GM23248 (cell line): ENCODE measurements at regions not wholly inside any gene's neighbourhood (a gene's known extent, or its start where the extent isn't known, plus 50 kb on each side); places are given as distances from the start of the nearest gene placed in this dataset.
A peak's percentile ranks its signal among the peaks of the same experiment; 100 is the strongest.

ENCODE experiments used
- DNase-seq: peaks from one replicate; pipeline ENCODE4 v3.0.0-alpha.2; 2015
- H2AFZ ChIP-seq: fragments of 200-600 bp; sonication (generic); 2 replicates; pipeline ENCODE4 v1.6.1; 2016; ENCODE audit warnings: antibody characterized with exemption
- H3F3A ChIP-seq: fragments of 200-600 bp; sonication (generic); 2 replicates; pipeline ENCODE4 v1.6.1; 2016; ENCODE audit warnings: mild to moderate bottlenecking, antibody characterized with exemption, mixed run types; ENCODE audit not compliant: insufficient read depth
- H3K27ac ChIP-seq: fragments of 200-600 bp; sonication (generic); 2 replicates; pipeline ENCODE4 v1.5.1; 2016; ENCODE audit warnings: mild to moderate bottlenecking
- H3K27me3 ChIP-seq: fragments of 200-600 bp; sonication (generic); replicated peaks from 2 replicates; pipeline ENCODE4 v1.6.1; 2016; ENCODE audit warnings: mild to moderate bottlenecking; ENCODE audit not compliant: insufficient read depth
- H3K36me3 ChIP-seq: fragments of 200-600 bp; sonication (generic); 2 replicates; pipeline ENCODE4 v1.6.1; 2016; ENCODE audit warnings: low read depth, mild to moderate bottlenecking
- H3K4me1 ChIP-seq: fragments of 200-600 bp; sonication (generic); 2 replicates; pipeline ENCODE4 v1.6.1; 2016; ENCODE audit warnings: mild to moderate bottlenecking; ENCODE audit not compliant: insufficient read depth
- H3K4me2 ChIP-seq: fragments of 200-600 bp; sonication (generic); one replicate; pipeline ENCODE4 v1.6.1; 2016; ENCODE audit warnings: mild to moderate bottlenecking; ENCODE audit not compliant: unreplicated experiment
- H3K4me3 ChIP-seq: fragments of 200-600 bp; sonication (generic); 2 replicates; pipeline ENCODE4 v1.5.1; 2016; ENCODE audit warnings: mild to moderate bottlenecking
- H3K79me2 ChIP-seq: fragments of 200-600 bp; sonication (generic); 2 replicates; pipeline ENCODE4 v1.6.1; 2016; ENCODE audit warnings: mild to moderate bottlenecking; ENCODE audit not compliant: insufficient read depth
- H3K9ac ChIP-seq: fragments of 200-600 bp; sonication (generic); 2 replicates; pipeline ENCODE4 v1.6.1; 2016; ENCODE audit warnings: mild to moderate bottlenecking
- H3K9me2 ChIP-seq: fragments of 200-600 bp; sonication (generic); 2 replicates; pipeline ENCODE4 v1.6.1; 2016; ENCODE audit warnings: mixed run types, mild to moderate bottlenecking, moderate library complexity; ENCODE audit not compliant: insufficient read depth
- H3K9me3 ChIP-seq: fragments of 200-600 bp; sonication (generic); one replicate; pipeline ENCODE4 v1.6.1; 2017; ENCODE audit warnings: low read depth
- H4K20me1 ChIP-seq: fragments of 200-600 bp; sonication (generic); 2 replicates; pipeline ENCODE4 v1.6.0; 2016; ENCODE audit not compliant: insufficient read depth
- EZH2 ChIP-seq: fragments of 200-600 bp; sonication (generic); IDR thresholded peaks from 2 replicates; pipeline ENCODE4 v1.6.1; 2018; ENCODE audit warnings: antibody characterized with exemption, mild to moderate bottlenecking; ENCODE audit not compliant: insufficient read depth, poor library complexity, severe bottlenecking
- EZH2phosphoT487 ChIP-seq: fragments of 200-600 bp; sonication (generic); IDR thresholded peaks from 2 replicates; pipeline ENCODE4 v1.6.1; 2018; ENCODE audit warnings: antibody characterized with exemption, moderate library complexity, mild to moderate bottlenecking, low read depth; ENCODE audit not compliant: insufficient read depth
- WGBS, 2 experiments: methylation state at CpG; one replicate each; pipeline ENCODE4 v1.1.6; 2015 to 2017; ENCODE audit warnings: low lambda C conversion rate in 2 of 2, low coverage in 1 of 2; ENCODE audit errors: missing lambda C conversion rate in 2 of 2; 5-methylcytosine and 5-hydroxymethylcytosine counted together
- in situ Hi-C: fragments of 300-500 bp; cut with MboI; formaldehyde crosslinking; loops from 2 replicates; pipeline ENCODE4 v1.15.0; 2020

DNA sequence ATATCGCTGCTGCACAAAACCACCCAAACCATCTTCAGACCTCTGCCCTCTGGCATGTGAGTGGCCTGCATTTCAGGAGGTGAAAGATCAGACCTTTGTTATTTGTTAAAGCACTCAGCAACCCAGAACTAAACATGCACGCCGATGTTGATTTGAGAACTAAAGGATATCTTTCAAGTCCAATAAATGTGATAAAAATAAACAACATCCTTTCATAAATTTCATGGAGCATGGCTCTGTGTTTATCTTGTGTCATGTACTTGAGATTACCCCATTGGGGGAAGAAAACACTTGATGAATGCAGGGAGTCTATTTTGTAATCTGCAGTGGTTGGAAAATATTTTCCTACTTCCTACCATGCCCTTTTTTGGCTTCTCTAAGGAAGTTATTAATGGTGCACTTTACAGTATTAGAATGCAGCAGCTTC, 70.8 kb upstream of the GATA6 start:
- H3K27ac ChIP-seq = no peak overlapping the region
- peak; percentile 15 for DNase-seq
- in situ Hi-C loops = no loop called here
- no peaks in the 10 kb centered on the region for H4K20me1 ChIP-seq
- H2AFZ ChIP-seq = no peak overlapping the region
- no peaks in the 10 kb centered on the region for H3K79me2 ChIP-seq
- no peak for TF ChIP-seq EZH2
- TF ChIP-seq EZH2phosphoT487 = no peak
- H3K9ac ChIP-seq = no peak overlapping the region
- no peaks in the 10 kb centered on the region for H3K4me1 ChIP-seq
- no peaks in the 10 kb centered on the region for H3K9me3 ChIP-seq
- H3K4me3 ChIP-seq = no peak overlapping the region
- H3K27me3 ChIP-seq = peaks cover 78% of the 10 kb centered on the region
- no peak overlapping the region for H3K4me2 ChIP-seq
- no peaks in the 10 kb centered on the region for H3K9me2 ChIP-seq
- no peaks in the 10 kb centered on the region for H3K36me3 ChIP-seq
- WGBS, 2 experiments = 45 to 46% methylated on average over 3 of the region's 3 CpGs
- H3F3A ChIP-seq = no peaks in the 10 kb centered on the region

GRCh38 chr18:22099925-22100324, 69.5 kb upstream of the GATA6 start:
- no peak for TF ChIP-seq EZH2

DNA sequence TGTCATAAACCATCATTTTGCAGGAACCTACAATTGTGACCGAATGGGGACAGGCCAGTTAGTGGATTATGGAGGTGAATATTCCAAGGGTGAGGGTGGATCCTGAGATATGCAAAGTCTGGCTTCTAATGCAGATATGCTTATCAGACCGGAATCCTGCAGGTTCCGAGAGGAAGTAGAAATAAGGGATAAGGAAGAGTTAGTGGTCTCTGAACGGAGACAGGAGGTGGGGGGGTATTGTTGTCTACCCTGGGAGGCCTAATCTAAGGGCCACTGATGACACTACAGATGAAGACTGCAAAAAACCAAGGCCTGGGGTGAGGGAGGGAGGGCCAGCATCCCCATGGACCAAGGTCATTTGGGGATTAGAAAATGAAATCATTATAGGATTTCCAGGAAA, 67.7 kb upstream of the GATA6 start:
- in situ Hi-C loops = no loop called here
- Histone ChIP-seq H3K9ac (no peak overlapping the region), H2AFZ (no peak overlapping the region), H3K9me3 (no peaks in the 10 kb centered on the region), H3K4me2 (no peak overlapping the region), H3K36me3 (no peaks in the 10 kb centered on the region), H3K27me3 (peaks cover 58% of the 10 kb centered on the region), H3K4me1 (no peaks in the 10 kb centered on the region), H4K20me1 (no peaks in the 10 kb centered on the region), H3F3A (no peaks in the 10 kb centered on the region), H3K9me2 (no peaks in the 10 kb centered on the region), H3K79me2 (no peaks in the 10 kb centered on the region), H3K27ac (no peak overlapping the region), H3K4me3 (no peak overlapping the region)
- WGBS, 2 experiments = 36 to 51% methylated on average over 4 of the region's 4 CpGs
- no peak for TF ChIP-seq EZH2phosphoT487
- TF ChIP-seq EZH2 = no peak
- DNase-seq = no peak

More at GRCh38 chr18:22099925-22100324, 69.5 kb upstream of the GATA6 start:
- no peaks in the 10 kb centered on the region for H3K9me3 ChIP-seq
- DNase-seq = no peak
- H3K36me3 ChIP-seq = no peaks in the 10 kb centered on the region
- peaks cover 69% of the 10 kb centered on the region for H3K27me3 ChIP-seq
- no peak overlapping the region for H3K4me3 ChIP-seq
- H3F3A ChIP-seq = no peaks in the 10 kb centered on the region
- no peaks in the 10 kb centered on the region for H3K4me1 ChIP-seq
- no peak overlapping the region for H3K27ac ChIP-seq
- WGBS, 2 experiments = 37 to 47% methylated on average over 2 of the region's 2 CpGs
- H3K9ac ChIP-seq = no peak overlapping the region
- no peaks in the 10 kb centered on the region for H3K9me2 ChIP-seq
- H3K79me2 ChIP-seq = no peaks in the 10 kb centered on the region
- in situ Hi-C loops = no loop called here
- H2AFZ ChIP-seq = no peak overlapping the region
- no peaks in the 10 kb centered on the region for H4K20me1 ChIP-seq
- no peak overlapping the region for H3K4me2 ChIP-seq

DNA sequence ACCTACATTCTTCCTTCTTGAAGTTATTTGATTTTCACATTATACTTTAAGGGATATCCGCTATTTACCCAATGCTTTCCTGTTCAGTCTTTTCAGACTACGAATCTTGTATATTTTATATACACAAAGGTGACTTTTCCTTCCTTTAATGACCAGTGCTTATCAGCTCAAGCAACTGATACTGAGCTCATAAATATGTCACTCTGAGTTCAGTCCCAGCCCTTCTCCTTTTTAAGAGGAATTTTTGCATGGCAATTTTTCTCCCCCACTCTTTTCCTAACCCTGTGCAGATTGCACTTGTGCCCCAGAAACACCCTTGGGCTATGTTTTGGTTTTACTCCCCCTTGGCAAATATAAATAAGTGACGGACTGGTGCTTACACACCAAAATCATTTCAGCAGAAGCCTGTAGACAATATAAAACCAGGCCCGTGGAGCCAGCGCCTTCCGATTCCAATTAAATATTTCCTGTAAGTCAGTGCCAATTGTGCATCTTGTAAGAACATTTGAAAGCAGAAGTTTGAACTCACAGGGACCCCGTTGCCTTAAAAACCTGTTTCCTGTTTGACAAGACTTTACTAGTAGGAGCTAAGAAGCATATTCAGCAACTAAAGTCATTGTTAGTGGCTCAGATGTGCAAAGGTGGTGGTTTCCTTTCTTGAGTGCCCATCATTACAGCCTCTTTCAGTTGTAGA, 66.3 kb upstream of the GATA6 start:
- Histone ChIP-seq H3K9ac (no peak overlapping the region), H3K36me3 (no peaks in the 10 kb centered on the region), H3K9me2 (no peaks in the 10 kb centered on the region), H3K4me3 (no peak overlapping the region), H3F3A (no peaks in the 10 kb centered on the region), H2AFZ (no peak overlapping the region), H3K4me1 (no peaks in the 10 kb centered on the region), H4K20me1 (no peaks in the 10 kb centered on the region), H3K4me2 (no peak overlapping the region), H3K9me3 (no peaks in the 10 kb centered on the region), H3K27me3 (peaks cover 50% of the 10 kb centered on the region), H3K27ac (no peak overlapping the region), H3K79me2 (no peaks in the 10 kb centered on the region)
- WGBS, 2 experiments = 12 to 14% methylated on average over 7 of the region's 7 CpGs
- no peak for DNase-seq
- in situ Hi-C loops = no loop called here
- TF ChIP-seq EZH2phosphoT487 (no peak), EZH2 (no peak)
